ENCODE measurements at regions not wholly inside any gene's neighbourhood (a gene's known extent, or its start where the extent isn't known, plus 50 kb on each side); places are given as distances from the start of the nearest gene placed in this dataset.

DNA sequence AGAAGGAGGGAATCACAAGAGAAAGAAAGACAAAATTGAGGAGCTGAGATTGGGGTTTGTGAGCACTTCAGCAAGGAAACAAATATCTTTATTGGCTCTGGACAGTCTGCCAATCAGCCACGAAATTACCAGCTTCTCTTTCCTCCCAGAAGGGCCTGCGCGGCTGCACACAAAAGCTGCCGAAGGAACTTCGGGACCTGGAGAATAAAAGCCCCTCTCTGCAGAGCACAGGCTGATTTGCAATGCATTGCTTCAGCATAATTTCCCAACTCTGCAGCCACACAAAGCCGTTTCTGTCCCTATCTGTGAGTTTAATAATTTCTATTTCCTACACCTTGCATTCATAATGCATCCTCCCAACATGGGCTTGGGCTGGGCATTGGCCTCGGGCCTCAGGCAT lies 522.6 kb downstream of the BUD13 start:
- no peak for DNase-seq (ENCODE audit: low spot score)

DNA sequence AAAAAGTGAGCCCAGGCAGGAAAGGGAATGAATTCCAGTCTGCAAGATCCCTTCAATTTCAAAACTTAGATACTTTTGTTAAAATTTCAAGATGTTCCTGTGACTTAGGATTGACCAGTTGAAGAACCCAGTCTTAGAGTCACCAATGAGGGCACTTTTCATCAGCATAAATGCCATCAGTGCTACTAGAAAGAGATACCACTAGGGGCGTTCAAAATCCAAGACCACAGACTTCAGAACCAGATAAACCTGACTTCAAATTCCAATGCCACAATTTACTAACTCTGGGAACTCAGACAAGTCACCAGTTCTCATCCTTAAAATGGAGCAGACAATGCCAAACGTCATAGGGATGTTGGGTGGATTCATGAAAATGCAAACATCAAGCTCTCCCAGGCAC lies 523.2 kb downstream of the BUD13 start:
- DNase-seq (ENCODE audit: low spot score) = no peak

DNA sequence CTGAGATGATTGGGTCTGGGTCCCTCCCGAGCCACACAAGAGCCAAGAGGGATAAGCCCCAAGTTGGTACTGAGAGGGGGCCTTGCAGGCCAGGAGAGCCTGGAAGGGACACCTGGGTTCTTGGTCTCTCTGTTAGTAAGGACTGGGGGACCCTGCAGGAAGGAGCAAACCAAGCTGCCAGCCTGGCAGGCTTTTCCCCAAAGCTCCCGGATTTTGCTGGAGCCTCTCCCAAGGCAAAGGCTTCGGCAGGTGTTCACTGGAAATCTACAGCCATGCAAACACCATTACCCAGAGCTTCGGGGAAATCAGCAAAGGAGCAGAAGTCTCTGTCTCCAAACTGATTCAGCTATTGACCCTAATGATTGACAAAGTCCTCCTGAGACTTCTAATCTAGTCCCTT lies 527.9 kb downstream of the BUD13 start:
- DNase-seq (ENCODE audit: low spot score) = no peak

DNA sequence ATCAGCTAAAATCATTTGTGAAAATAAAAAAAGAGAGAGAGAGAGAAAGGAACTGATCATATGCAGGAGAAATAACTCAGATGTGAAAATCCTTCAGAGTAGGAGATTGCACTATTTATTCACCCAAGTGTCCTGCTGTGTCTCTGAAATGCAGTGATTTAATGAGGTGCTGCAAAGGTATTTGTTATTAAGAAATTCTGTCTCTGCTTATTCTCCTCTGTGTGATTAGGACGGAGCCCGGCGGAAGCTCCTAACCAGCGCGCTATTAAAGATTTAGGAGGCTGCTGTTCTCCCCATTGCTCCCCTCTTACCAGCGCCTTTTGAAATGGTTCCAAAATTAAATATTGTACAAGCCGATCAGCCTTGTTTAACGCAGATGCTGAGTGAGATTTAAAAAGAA lies 528.3 kb downstream of the BUD13 start:
- DNase-seq (ENCODE audit: low spot score) = no peak

DNA sequence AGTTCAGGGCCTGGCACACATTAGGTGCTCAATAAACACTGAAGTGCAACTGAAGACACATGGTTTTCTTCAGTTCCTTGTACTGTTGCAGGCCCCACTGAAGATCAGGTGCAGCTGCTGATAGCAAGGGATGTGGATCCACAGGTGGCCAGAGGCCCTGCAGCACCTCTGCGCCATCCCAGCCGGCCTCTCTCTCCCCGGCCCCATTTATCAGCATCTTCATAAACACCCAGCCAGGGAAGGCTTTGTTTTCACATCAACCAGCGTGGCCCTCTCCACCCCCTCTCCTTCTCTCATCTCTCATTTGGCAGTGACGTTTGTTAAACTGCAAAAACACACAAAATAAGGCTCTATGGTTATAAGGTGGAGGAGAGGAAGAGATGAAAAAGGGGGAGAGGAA lies 528.8 kb downstream of the BUD13 start:
- DNase-seq (ENCODE audit: low spot score) = no peak

DNA sequence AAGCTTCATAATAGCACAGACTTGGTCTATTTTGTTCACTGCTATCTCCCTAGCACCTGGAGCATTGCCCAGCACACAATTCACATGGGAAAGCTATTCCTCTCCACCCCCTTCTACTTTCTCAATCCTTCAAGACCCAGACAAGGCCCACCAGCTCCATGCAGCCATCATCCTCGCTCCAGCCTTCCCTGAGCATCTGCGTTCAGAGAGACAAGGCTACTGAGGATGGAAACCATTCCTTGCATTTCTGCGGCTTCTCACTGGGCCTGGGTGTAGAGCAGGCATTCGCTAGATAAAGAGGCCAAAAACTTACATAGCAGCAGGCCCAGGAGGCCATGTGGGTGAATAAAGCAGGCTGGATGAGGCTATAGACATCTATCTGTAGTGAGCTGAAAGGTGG lies 530.8 kb downstream of the BUD13 start:
- no peak for DNase-seq (ENCODE audit: low spot score)

DNA sequence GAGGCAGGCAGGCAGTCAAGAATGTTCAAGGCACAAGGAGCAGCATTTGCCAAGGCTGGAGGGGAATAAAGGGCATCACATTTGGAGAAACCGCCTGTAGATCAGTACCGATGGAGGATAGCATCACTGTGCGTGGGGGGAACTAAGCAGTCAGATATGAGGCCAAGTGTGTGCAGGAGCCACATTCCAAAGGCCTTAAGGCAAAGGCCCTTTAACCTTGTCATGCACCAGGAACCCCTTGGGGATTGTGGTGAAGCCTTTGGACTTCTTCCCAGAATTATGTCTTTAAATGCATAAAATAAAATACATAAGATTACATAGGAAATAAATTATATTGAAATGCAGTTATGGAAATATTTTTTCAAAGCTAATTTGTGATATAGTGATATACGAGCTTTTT lies 532.1 kb downstream of the BUD13 start:
- DNase-seq (ENCODE audit: low spot score) = no peak

DNA sequence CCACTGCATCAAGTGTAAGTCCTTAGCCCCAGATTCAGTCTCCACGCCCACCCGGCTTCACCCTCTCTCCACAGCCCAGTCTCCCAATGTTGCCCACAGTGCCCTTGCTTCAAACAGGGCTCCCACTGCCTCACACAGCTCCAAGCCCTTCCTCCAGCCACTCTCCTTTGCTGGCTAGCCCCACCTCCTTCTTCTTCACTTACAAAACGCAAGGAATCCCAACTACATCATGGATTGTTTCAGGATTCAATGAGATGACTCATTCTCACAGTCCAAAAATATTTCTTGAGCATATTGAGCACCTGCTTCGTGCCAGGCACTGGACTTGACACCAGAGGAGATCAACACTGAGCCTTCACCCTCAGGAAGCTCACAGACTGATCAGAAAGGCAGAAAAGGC lies 533.5 kb downstream of the BUD13 start:
- DNase-seq (ENCODE audit: low spot score) = no peak

DNA sequence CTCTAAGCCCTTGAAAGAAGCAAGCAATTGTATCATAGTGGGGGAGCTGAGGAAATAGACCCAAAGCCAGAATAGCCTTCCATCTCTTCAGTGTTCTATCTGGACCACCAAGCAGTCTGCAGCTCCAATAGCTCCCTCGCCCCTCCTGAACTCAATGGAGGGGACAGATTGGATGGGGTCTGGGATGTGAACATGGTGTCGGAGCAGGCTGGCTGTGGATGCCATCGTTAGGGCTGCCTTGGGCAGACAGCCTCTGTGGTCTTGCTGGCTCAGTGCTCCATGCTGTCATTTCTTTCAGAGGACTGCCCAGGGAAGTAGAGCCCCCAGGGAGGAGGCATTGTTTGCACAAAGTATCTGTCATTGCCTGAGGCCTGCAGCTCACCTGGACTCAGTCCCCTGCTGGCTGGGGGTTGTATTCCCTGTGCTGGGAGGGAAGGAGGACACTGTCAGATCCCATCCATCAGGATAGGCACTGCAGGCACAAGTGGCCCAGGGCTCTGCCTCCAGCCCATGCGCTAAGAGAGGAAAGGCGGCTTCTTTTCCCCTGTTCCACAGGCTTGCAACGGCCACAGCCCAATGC lies 537.7 kb downstream of the BUD13 start:
- no peak for DNase-seq (ENCODE audit: low spot score)

DNA sequence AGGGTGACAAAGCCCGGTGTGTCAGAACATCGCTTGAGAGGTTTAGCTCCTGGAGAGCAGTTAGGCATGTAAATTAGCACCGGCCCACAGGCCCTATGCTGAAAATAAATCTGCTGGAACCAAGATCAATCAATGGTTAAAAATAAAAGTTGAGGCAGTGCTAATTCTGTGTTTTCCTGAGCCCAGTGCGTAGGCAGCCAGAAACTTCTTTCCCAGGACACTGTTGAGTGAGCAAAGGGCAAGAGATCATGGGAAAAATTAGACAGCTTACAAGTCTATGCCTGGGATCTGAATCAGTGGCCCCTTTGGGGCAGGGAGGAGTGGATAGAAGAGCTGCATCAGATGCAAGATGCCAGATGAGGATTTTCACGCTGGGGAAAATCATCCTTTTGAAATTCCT lies 539.2 kb downstream of the BUD13 start:
- no peak for DNase-seq (ENCODE audit: low spot score)

DNA sequence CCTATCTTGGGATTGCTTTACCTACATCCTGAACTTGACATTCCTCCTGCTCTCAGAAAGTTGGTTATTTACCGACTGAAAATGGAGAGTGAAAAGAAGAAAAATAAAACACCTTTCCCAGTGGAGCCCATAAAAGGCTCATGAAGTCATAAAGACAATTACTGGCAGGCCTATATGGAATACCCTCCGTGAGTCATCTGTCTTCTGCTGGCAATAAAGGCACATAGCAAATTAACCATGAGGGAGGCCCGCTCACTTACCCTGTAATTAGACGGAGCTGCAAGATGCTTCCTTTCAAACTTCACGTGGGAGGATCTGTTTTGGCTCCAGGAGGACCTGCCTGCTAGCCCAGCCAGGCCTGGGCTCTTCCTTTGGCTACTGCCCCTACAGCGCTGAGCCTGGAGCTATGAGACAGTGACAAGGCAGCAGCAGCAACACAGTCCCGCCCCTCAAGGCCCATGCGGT lies 540.4 kb downstream of the BUD13 start:
- DNase-seq (ENCODE audit: low spot score) = no peak

DNA sequence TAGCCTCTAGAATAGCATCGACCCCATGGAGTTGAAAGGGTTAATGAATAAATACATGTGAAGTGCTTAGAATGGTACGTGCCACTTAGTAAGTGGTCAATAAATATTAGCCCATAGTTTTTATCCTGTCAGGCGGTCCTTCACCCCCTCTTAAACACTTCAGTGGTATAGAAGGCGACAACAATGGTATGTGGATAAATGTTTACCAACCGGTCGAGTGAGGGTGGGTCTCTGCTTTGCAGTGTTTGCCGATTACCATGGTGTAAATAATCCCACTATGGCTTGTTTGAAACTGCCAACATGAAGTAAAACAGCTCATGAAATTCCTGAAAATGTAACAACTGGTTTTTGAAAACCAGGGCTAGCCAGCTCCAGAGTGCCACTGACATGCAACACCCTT lies 541.2 kb downstream of the BUD13 start:
- no peak for DNase-seq (ENCODE audit: low spot score)

DNA sequence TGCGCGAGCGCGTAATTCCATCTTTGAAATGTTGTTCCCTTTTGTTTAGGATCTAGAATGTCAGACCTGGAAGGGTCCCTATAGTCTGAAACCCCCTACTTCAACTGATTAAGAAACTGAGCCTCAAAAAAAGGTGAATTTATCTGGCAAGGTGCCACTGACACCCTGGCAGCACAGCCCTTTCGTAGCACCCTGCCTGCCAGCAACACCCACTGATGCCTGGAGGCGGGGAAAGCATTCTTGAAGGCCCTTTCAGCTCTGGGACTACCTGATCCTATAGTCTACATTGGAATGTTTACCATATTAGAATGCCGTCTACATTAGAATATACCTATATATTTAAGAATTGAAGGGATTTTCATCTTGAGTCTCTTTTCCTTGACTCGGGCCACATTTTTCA lies 542.3 kb downstream of the BUD13 start:
- DNase-seq (ENCODE audit: low spot score) = no peak

DNA sequence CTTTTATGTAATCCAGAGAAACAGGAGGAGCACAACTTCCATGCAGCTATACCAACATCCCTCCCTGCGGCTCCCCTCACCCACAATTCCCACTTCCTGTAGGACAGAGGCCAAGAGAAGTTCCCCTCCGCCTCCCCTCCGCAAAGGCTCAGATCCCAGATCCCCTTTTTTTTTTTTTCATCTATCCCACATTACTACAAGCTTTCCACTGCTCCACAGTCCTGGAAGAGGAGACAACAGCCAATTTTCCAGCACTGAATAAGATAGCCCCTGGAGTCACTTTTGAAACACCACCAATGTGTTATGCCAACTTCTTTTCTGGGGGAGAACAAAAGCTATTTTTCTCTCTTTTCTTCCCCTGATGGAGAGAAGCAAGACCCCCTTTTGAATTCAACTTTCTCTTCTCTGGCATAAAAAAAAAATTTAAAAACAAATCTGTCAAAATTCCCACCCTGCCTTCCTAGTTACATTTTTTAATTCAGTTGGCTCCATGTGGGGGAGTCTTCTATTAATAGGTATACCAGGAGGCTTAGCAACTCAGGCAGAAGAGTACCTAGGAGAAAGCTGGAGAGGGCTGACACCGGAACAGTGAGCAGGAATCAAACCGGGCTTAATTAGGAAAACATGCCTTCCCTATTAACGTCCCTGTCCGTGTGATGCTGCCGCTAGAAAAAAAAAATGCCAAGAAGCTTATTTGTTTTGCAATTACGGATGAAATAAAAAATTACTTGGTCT lies 543.4 kb downstream of the BUD13 start:
- DNase-seq (ENCODE audit: low spot score) = no peak

DNA sequence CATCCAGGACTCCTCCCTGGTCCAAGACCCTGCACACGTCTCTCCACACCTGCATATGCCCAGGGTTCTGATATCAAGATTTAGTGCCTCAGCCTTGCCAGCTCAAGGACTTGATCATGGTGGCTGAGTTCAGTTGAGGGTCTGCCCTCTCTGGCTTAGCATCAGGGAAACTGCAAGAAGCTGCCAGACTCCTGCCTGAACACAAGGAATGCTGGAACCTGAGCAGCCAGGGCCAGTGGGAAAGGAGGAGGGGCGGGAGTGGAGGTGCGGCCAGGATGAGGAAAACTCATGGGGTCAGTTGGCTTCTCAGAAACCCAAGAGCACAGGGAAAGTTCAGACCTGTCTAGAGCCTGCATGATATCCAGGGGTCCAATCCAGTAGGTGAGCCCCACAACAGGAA lies 546.1 kb downstream of the BUD13 start:
- DNase-seq (ENCODE audit: low spot score) = no peak

DNA sequence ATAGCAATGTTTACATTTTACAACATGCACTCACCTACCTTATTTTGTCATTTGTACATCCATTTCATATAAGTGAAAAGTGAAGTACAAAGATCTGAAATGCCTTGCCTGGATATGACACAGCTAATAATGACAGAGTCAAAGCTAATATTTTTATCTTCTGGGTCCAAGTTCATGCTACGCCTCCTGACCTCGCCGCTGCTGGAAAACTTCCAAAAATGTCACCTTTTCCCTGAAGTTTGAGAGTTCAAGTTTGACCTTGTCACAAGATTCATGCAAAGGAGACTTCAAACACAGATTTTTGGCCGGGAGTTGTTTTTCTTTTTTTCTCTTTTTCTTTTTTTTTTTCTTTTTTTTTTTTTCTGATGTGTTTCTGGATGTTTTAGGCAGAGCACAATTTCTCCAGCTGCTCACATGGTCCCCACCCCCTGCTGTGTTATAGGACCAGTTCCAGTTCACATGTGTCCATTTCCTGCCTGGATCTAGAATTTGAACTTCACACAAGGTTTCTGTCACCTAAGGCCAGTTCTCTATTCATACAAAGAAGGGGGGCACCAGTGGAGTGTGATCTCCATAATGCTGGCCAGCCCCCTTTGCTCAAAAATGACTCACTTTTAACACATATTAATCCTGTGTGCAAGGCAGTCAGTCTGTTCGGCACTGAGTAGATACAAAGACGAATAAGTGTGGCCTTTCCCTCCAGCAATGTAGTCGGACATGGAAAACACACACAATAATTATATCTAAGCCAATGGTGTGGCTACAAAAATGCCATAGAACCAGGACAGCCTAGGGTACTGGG lies 546.8 kb downstream of the BUD13 start:
- DNase-seq (ENCODE audit: low spot score) = no peak

DNA sequence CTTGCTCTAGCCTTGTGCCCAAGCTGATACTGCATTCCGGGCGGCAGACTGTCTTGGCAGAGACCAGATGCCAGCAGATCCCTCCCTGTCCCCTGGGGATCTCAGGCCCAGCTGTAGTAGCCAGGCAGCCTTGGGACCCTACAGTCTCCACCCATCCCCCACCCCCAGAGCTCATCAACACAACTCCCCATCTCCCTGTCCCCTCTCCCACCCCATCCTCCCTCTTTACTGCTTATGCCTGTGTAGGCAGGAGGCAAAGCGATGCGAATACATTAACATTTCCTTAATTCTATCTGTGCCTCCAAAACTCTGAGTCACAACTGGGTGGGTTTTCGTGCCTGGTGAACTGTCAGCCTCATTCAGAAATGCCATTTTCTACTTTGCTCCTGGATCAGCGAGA lies 547.6 kb downstream of the BUD13 start:
- DNase-seq (ENCODE audit: low spot score) = no peak

DNA sequence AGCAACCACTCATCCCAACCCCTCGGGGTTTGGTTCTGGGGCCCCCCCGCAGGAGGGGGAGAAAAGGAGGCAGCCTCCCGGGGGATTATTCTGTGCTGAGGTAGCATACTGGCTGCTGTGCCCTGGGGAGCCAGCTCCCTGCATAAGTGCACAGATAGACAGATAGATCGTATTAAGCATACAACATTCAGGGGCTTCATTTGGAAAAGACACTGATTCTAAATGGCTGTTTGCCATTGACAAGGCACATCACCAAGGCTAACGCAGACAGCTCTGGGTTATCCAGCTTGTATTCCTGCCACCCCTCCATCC lies 547.9 kb downstream of the BUD13 start:
- DNase-seq (ENCODE audit: low spot score) = no peak

DNA sequence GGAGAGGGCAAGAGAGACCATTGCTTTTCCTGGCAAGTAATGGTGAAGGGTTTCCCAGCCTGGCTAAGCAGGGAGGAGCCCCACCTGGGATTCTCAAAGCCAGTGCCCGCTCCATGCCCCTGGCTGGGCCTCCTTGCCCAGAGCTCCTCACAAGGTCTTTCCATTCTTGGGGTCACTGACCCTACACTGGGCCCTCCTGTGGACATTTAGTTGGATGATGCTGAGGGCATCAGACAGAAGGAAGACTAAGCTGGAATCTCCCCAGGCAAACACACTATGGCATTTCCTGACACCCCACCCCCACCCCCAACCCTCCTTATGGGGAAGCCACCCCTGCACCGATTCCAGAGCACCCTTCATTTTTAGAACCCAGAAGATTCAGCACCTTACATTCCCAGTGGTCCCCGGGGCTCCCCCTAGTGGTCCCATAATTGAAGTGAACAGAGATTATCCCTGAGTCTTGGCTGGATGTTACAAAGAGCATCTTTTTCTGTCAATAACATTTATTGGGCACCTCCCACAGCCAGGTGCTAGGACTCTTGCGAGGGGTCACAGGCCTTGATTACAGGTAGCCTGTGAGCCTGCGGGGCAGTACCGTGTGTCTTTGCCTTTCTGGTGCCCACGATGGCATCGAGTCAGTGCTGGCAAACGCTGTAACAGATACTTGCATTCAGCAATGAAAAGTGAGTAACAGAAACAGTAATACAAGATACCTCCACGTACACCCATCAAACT lies 548.5 kb downstream of the BUD13 start:
- DNase-seq (ENCODE audit: low spot score) = peak; percentile 49

DNA sequence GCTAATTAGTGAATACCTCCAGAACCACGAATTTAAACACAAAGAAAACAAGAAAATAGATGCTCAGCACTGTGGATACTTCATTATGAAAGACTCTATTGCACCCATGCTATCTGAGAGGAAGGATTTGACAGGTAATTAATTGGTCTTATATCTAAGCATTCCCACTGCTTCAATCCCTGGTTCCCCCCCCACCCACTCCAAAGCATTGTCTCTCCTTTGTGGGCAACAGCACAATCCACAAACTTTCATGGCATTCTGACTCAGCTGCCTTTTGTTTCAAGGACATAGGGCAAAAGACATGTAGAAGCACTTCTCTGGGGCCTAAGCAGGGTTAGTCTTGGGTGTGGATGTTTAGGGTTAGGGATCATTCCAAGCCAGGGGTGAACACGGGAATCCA lies 551.4 kb downstream of the BUD13 start:
- no peak for DNase-seq (ENCODE audit: low spot score)

DNA sequence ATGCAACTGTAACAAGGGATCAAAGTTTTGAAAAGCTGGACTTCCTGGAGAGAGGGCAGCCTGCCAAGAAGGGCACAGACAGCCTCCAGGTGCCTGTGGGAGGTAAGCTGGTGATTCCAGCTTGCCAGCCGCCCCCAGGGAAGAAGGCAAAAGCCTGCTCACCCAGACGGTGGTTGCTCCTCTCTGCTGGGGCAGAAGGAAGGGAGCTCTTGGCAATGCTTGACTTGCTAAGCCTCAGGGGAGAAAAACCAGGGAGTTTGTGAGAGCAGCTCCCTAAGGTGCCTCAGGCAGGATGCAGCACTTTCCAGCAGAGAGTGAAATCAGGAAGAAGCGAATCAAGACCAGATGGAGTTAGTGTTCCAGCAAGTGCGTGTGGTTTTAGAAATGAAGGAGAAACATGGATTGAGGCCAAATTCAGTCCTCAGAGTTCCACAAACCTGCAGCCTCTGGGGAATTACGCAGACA lies 553.6 kb downstream of the BUD13 start:
- DNase-seq (ENCODE audit: low spot score) = no peak

DNA sequence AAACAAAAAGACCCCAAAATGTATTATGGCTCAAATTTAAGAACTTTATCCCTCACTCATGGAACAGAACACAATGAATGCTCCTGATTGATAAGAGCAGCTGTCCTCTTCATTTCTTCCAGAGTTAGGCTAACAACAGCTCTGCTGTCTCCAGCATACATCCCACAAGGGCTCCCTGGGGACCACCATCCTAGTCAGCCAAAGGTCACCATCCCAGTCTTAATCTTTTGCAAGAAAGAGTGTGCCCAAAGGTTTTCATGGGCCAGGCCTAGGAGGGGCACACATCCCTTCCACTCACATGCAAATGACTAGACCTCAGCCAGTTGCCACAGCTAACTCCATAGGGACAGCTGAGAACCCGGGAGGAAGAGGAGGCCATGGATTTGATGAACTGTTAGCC lies 555.3 kb downstream of the BUD13 start:
- no peak for DNase-seq (ENCODE audit: low spot score)

DNA sequence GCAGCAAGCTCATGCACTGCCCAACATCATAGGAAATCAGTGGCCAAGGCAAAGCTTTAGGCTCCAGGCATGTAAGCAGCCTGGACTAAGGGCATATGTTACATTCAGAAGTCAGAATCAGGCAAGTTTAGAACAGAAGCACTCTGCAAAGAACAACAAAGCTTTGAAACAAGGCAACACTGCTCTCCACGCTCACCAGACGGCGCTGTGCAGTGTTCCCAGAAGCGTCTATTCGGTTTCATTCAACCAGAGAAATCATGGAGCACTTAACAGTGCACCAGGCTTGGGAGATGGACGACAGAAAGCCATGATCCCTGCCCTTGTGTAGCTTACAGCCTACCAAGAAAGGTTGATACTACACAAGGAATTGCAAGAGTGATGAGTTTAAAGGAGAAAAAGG lies 555.8 kb downstream of the BUD13 start:
- peak; percentile 21 for DNase-seq (ENCODE audit: low spot score)
